ENCODE measurements at regions not wholly inside any gene's neighbourhood (a gene's known extent, or its start where the extent isn't known, plus 50 kb on each side); places are given as distances from the start of the nearest gene placed in this dataset.
A peak's percentile ranks its signal among the peaks of the same experiment; 100 is the strongest.

GRCh38 chr1:218163371-218163770 lies 121.7 kb upstream of the RRP15 start:
- Histone ChIP-seq H3K27me3 (replicated peaks in 1 of 4; ENCODE audit: control insufficient read depth in 3 of 4, extremely low read depth in 1 of 4, insufficient read depth in 3 of 4, low read length in 3 of 4) (peaks cover 0 to under 1% (median 0%) of the 10 kb centered on the region in 4 experiments; a peak in 2 of 7 replicates), H2BK12ac (ENCODE audit: low read depth, low read length) (no peak overlapping the region), H3K4me1 (replicated peaks in 1 of 4; ENCODE audit: control insufficient read depth in 3 of 4, insufficient read depth in 4 of 4, low read length in 3 of 4) (peaks cover 0 to 11% (median 0%) of the 10 kb centered on the region in 4 experiments; a peak in 2 of 7 replicates), H4K8ac (ENCODE audit: extremely low read depth, insufficient read depth, low read length) (no peak overlapping the region), H3K56ac (replicated peaks; ENCODE audit: insufficient read length, low read depth, low read length) (no peak overlapping the region), H4K20me1 (replicated peaks in 1 of 2; ENCODE audit: control insufficient read depth in 1 of 2, insufficient read depth in 2 of 2, low read length in 2 of 2) (no peaks in the 10 kb centered on the region), H2AK5ac (ENCODE audit: low read depth, low read length) (no peak overlapping the region), H3K18ac (ENCODE audit: extremely low read depth, low read length) (no peak overlapping the region), H4K5ac (ENCODE audit: insufficient read length, low read depth, low read length) (no peak overlapping the region), H3K9ac (replicated peaks in 1 of 4; ENCODE audit: extremely low read depth in 1 of 4, low read depth in 3 of 4, low read length in 3 of 4) (no peak overlapping the region), H2BK15ac (ENCODE audit: low read length) (no peak overlapping the region), H2AFZ (ENCODE audit: low read length) (no peak overlapping the region), H3K23ac (ENCODE audit: insufficient read length) (no peak overlapping the region), H2BK120ac (replicated peaks; ENCODE audit: low read depth, low read length) (no peak overlapping the region), H3K4me3 (ENCODE audit: extremely low read depth in 1 of 4, insufficient read depth in 2 of 4, low read depth in 3 of 4, low read length in 4 of 4) (peak overlapping the region in 1 of 4 experiments; percentile 83; a peak in 4 of 8 replicates), H3K79me2 (ENCODE audit: control insufficient read depth in 1 of 2, insufficient read depth in 2 of 2, low read length in 2 of 2) (no peaks in the 10 kb centered on the region), H3K4ac (replicated peaks; ENCODE audit: insufficient read length, low read depth, low read length) (no peak overlapping the region), H4K91ac (replicated peaks; ENCODE audit: insufficient read length, low read length) (no peak overlapping the region), H3K14ac (ENCODE audit: insufficient read length) (no peak overlapping the region), H3K36me3 (ENCODE audit: control insufficient read depth in 2 of 4, insufficient read depth in 4 of 4, low read length in 3 of 4) (no peaks in the 10 kb centered on the region), H3K27ac (ENCODE audit: low read depth, low read length) (no peak overlapping the region), H2BK20ac (ENCODE audit: low read length) (no peak overlapping the region), H3K23me2 (ENCODE audit: low read depth, low read length) (peaks cover 9% of the 10 kb centered on the region; the same call in 1 of the 2 replicates), H3K79me1 (ENCODE audit: low read depth, low read length) (no peaks in the 10 kb centered on the region), H3K4me2 (ENCODE audit: insufficient read depth in 1 of 2, low read depth in 2 of 2, low read length in 2 of 2) (peak overlapping the region; percentile 94 to 98; a peak in 3 of 4 replicates), H3K9me3 (ENCODE audit: insufficient read depth in 2 of 2, low read depth in 1 of 2, low read length in 1 of 2) (no peaks in the 10 kb centered on the region), H2BK5ac (ENCODE audit: low read depth, low read length) (no peak overlapping the region)
- no peak for DNase-seq (ENCODE audit: low read depth in 1 of 2, low spot score in 2 of 2)
- POLR2A ChIA-PET (ENCODE audit: partially characterized antibody), result no interaction called here
- no peak for TF ChIP-seq HDAC2 (IDR thresholded peaks at IDR 0.05; ENCODE audit: borderline replicate concordance in 1 of 2, low read depth in 2 of 2, low read length in 2 of 2)
- TF ChIP-seq MAFK (IDR thresholded peaks at IDR 0.05; ENCODE audit: low read depth, low read length), result peak; percentile 36; the same call in 1 of the 2 replicates
- no peak for TF ChIP-seq RBBP5 (IDR thresholded peaks at IDR 0.05; ENCODE audit: borderline replicate concordance, low read depth, low read length)
- TF ChIP-seq TBP (IDR thresholded peaks at IDR 0.05; ENCODE audit: low read depth, low read length), result no peak
- no peak for TF ChIP-seq CTCF (IDR thresholded peaks at IDR 0.05; ENCODE audit: control extremely low read depth in 1 of 3, insufficient read depth in 1 of 3, low read depth in 1 of 3, low read length in 3 of 3)
- no peak for TF ChIP-seq POU5F1 (IDR thresholded peaks at IDR 0.05; ENCODE audit: low read depth, low read length)
- no peak for TF ChIP-seq SP4 (IDR thresholded peaks at IDR 0.05; ENCODE audit: low read length)
- TF ChIP-seq FOSL1 (IDR thresholded peaks at IDR 0.05; ENCODE audit: insufficient read depth, low read depth, low read length), result no peak
- WGBS, 2 experiments (ENCODE audit: extremely low coverage in 1 of 2, insufficient coverage in 1 of 2, insufficient read length in 1 of 2, insufficient replicate concordance in 2 of 2, low coverage in 1 of 2, low lambda C conversion rate in 2 of 2, missing lambda C conversion rate in 1 of 2), result 66% methylated on average over 7 of the region's 7 CpGs; no CpG with 5 or more reads in 1 of the 2 experiments
- CTCF ChIA-PET (ENCODE audit: partially characterized antibody), result interaction anchor here (1.0 kb wide), 1 partner anchor 275 kb away, joined by 3 read pairs; no protein-coding TSS in a partner anchor
- FAIRE-seq, result no peak
